GM19238 (cell line): ENCODE measurements at regions not wholly inside any gene's neighbourhood (a gene's known extent, or its start where the extent isn't known, plus 50 kb on each side); places are given as distances from the start of the nearest gene placed in this dataset.
"Not testable (repeated sequence)": the region's sequence is repeated elsewhere in the genome, so short reads cannot be mapped to it uniquely, and the experiment has no call there.

Experiments
- DNase-seq: peaks from one replicate; pipeline ENCODE4 v3.0.0; 2011; ENCODE audit warnings: low spot score; ENCODE audit not compliant: insufficient read length

DNA sequence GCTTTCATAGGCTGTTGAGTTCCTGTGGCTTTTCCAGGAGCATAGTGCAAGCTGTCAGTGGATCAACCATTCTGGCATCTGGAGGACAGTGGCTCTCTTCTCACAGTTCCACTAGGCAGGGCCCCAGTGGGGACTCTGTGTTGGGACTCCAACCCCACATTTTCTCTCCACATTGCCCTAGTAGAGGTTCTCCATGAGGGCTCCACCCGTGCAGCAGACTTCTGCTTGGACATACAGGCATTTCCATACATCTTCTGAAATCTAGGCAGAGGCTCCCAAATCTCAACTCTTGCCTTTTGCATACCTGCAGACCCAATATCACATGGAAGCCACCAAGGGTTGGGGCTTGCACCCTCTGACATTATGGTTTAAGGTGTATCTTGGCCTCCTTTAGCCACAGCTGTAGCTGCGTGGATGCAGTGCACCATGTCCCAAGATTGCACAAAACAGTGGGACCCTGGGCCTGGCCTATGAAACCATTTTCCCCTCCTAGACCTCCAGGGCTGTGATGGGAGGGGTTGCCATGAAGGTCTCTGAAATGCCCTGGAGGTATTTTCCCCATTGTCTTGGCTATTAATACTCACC is 645.9 kb upstream of the CITED2 start:
- DNase-seq: no peak

DNA sequence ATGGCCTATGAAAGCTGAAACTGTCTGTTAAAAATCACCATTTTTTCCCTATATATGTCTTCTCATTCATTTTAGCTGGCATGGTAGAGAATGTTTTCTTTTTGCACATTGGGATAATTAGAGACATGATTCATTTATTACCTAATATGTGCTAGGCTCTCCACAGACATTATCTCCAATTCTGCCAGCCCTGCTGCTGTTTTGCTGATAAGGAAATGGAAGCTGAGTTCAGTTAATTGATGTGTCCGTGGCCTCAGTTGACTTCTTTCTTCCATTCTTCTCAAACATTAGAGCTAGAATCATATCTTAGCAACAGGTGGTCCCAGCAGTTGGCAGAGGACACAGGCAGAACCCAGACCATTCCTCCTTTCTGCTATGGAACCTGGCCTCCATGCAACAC is 644.1 kb upstream of the CITED2 start:
- DNase-seq: no peak

- DNase-seq: no peak
Observed at GRCh38 chr6:140017470-140017869, 643.0 kb upstream of the CITED2 start.

DNA sequence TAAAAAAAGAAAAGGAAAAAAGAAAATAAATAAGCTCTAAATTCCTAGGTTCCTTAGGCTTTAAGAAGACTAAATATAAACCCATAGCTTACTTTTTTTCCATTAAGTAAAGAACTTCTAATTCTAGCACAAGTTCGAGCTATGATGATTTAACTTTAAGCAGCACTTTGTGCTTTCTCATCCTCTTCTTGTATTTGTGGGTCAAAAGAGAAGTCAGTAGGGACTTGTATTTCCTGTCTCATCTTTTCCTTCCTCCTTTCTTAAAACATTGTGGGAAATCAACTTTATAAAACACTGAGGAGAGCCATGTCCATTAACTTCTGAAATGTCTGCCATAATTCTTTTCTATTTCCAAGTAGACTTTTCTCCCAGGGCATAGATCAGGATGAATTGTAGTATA is 637.7 kb upstream of the CITED2 start:
- DNase-seq: no peak

DNA sequence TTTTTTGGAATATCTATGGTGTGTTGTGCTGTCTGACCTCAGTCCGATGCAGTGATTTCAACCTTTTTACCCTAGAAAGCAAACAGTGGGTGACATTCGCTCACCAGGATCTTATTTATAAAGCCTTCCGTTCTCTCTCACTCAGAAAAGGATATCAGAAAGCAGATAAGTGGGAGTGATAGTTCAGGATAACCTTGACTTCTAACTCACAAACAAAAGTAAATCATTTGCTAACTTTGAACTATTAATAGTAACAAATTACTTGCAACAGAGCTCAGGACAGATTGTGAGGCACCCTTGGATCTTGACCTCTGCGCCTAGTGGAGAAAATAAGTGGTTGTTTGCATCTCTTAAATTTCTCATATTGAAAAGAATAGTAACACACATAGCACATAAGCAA is 637.1 kb upstream of the CITED2 start:
- DNase-seq: no peak

DNA sequence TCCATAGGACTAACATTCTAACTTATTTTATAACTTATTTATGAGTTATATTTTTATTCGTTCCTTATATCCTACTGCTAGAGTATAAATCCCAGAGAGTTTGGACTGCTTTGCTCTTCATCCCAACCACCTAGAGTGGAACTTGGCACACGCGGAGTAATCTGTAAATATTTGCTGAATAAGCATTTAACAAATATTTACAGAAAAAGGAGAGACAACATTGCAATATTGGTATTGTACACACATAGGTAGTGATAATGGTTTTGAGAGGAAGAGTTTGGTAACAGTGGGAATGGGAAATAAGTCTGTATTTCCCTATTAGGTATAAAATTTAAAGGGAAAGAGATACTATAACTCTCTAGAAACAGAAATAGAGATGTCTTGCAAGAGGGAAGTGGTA is 634.8 kb upstream of the CITED2 start:
- no peak for DNase-seq

- DNase-seq: no peak
Observed at GRCh38 chr6:140007525-140007924, 633.1 kb upstream of the CITED2 start.

DNA sequence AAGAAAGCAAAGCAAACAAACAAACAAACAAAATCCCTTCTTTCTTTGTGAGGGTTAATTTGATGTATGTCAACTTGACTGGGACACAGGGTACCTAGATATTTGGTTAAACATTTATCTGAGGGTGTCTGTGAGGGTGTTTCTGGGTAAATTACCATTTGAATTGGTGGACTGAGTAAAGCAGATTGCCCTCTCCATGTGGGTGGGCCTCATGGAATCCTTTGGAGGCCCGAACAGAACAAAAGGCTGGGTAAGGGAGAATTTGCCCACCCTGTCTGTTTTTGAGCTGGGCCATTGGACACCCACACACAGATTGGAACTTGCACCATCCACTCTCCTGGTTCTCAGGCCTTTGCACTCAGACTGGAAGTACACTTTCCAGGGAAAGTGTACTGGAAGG is 628.8 kb upstream of the CITED2 start:
- no peak for DNase-seq

GRCh38 chr6:140002396-140003022 is 628.1 kb upstream of the CITED2 start:
- no peak for DNase-seq

DNA sequence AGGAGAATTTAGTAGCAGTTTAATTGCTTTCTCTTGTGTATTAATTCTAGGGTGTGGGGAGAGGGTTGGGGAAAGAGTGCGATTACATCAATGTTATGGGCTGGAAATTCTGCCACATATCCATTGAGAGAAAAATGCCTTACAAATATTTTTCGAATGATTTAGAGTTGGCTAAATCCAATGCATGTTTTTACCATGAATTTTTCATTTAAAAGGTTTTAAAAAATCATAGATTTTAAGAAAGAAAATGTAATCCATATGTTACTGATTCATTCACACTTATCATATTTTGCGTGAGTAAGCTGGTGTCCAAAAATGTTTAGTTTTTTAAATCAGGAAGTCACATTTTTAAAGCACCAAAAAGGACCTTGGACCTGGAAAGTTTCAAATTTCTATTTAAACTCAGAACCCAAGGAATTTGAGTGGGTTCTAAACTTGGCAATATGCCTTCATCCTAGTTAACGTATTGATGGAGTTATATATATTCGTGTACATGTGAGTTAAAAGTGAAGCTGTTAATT is 627.4 kb upstream of the CITED2 start:
- no peak for DNase-seq

DNA sequence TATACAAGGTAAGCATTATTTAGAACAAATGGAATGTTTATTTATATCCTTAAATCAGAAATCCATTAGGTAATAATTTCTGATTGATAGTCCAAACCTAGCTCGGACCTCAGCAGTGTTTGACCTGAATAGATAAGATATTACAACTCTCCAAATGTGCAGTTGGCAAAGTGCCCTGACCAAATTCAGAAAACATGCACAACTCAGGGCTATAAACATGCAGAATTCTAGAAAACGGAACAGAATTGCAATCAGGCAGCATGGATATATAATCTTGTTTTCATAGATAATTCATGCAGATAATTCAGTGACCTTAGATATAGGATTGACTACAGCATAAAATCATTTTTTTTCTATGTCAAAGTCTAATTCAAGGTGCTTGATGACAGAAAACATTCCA is 626.6 kb upstream of the CITED2 start:
- DNase-seq: no peak

DNA sequence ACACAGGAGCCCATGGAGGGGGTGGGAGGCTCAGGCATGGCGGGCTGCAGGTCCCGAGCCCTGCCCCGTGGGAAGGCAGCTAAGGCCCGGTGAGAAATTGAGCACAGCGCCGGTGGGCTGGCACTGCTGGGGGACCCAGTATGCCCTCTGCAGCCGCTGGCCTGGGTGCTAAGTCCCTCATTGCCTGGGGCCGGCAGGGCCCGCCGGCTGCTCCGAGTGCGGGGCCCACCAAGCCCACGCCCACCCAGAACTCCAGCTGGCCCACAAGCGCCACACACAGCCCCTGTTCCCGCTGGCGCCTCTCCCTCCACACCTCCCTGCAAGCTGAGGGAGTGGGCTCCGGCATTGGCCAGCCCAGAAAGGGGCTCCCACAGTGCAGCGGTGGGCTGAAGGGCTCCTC is 625.2 kb upstream of the CITED2 start:
- not testable (repeated sequence) for DNase-seq

DNA sequence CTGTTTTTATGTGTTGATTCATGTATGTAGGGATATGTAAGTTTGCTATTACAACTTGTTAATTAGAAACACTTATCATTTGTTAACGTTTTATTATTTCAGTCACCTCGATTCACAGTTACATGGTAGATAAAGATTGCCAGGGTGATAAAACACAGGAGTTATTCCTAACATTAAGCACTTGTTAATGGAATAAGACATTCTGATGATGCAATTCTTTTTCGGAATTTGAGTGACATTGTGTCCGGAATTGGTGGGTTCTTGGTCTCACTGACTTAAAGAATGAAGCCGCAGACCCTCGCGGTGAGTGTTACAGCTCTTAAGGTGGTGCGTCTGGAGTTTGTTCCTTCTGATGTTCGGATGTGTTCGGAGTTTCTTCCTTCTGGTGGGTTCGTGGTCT is 624.0 kb upstream of the CITED2 start:
- not testable (repeated sequence) for DNase-seq

DNA sequence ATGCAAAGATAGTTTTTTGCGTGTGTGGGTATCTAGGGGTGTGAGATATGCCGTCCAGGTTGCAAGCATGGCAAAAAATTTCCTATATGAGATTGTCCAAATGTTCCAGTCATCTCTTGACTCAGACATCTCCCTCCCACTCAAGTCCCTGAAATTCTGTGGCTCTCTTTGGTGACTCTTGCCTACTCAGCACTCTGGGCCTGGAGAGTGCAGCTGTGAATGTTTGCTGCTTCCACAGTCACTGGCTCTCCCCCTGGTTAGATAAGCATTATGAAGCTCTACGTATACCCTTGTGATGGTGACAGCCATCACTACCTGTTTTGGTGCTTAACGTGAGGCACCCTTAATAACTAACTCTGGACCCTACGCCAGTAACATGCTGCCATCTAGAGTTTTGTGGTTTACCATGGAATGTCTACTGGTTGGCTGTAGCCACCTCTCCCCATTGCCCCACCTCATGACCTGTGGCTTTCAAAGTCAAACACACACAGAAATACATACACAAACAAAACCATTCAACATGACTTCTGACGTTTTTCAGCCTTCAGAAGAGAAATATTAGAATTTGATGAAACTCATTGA is 621.9 kb upstream of the CITED2 start:
- no peak for DNase-seq

GRCh38 chr6:139994998-139995397 is 620.5 kb upstream of the CITED2 start:
- no peak for DNase-seq

DNA sequence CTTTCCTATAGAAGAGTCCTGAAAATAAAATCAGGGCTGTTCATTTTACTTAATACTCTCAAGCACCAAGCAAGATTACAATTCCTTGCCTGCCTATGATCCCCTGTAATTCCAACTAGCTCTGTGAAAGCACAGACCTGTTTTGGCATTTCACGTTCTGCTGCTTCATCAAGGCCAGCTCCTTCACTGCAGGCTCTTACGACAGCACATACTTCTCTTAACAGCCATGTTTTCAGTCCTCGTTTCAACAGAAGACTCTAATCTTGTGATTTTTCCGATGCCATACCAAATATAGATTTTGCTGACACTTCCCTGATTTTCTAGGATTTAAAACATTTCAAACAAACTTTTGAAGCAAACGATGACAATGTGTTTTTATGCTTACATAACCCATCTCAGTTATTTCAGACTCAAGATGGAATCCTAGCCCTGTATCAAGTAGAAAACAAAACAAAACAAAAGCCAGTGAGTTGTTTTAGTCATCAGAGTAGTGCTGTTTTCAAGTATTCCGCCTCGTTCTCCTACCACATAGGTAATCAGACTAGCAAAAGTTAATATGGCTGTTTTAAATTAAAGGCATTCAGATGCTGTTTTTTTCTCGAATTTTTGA is 616.5 kb upstream of the CITED2 start:
- no peak for DNase-seq

DNA sequence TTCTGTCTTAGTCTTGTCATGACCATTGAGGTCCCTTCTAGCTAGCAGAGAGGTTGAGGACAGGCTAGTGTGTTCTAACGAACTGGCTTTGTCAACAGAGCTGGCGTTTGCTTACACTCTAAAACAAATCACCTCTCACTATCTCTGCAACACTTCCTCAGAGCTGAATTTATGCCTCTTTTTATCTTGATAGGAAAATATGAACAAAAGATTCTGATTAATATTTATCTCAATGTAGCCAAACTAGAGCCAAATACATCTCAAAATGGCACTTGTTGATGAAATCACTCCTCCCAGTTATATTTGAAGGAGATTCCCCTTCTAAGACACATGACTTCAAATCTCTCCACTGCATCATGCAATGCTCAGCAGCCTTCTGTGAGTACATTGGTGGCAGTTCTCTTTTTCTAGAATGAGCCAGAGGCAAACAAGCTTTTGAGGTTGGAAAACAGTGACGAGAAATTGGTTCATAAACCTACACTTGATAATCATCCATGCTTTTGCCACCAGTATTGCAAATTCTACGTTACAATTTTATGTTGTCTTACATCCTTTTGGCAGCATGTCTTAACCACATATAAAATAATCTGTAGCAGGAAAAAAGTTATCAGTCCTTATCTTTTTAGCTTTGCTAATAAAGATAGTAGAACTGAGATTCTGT is 615.7 kb upstream of the CITED2 start:
- DNase-seq: no peak

GRCh38 chr6:139988685-139989084 is 614.2 kb upstream of the CITED2 start:
- no peak for DNase-seq

- DNase-seq: no peak
Observed at GRCh38 chr6:139987091-139987490, 612.6 kb upstream of the CITED2 start.

GRCh38 chr6:139985236-139985815 is 610.9 kb upstream of the CITED2 start:
- no peak for DNase-seq

GRCh38 chr6:139984317-139984716 is 609.9 kb upstream of the CITED2 start:
- no peak for DNase-seq
